HG03520 (cell line): ENCODE measurements at regions not wholly inside any gene's neighbourhood (a gene's known extent, or its start where the extent isn't known, plus 50 kb on each side); places are given as distances from the start of the nearest gene placed in this dataset.

Experiments
- ATAC-seq: cut with Tn5 transposase; IDR thresholded peaks from one replicate; pipeline ENCODE4 v1.9.1; 2021; ENCODE audit warnings: mild to moderate bottlenecking, moderate library complexity; ENCODE audit not compliant: unreplicated experiment

- ATAC-seq, result no peak
Measured at GRCh38 chr9:75830303-75830702, 60.2 kb upstream of the PCSK5 start.

- no peak for ATAC-seq
Measured at GRCh38 chr9:75833778-75834177, 56.7 kb upstream of the PCSK5 start.

DNA sequence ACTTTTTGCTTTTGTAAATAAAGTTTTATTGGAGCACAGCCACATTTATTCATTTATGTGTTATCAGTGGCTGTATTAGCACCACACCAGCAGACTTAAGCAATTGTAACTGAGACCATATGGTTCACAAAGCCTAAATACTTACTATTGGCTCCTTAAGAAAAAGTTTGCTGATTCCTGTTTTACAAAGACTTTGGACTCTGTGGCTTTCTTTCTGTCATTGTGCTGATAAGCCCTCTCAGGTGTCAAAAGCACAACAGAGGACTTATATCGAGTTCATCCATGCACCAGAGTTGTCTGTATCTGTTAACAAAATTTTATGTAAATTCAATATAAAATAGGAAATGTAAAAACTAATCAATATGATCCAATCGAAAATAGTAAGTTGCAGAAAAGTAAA is 55.6 kb upstream of the PCSK5 start:
- ATAC-seq, result no peak
